Esophagus squamous epithelium (tissue), 4 donors: ENCODE measurements at regions not wholly inside any gene's neighbourhood (a gene's known extent, or its start where the extent isn't known, plus 50 kb on each side); places are given as distances from the start of the nearest gene placed in this dataset.

ENCODE experiments used
- CTCF ChIP-seq, 6 experiments: fragments of 450-650 bp in 4 of 6; fragments of 200-600 bp in 2 of 6; sonication (generic) in 2 of 6; IDR thresholded peaks; one replicate each; pipeline ENCODE4 v1.5.1; 2016 to 2019; ENCODE audit warnings: antibody characterized with exemption in 6 of 6, mild to moderate bottlenecking in 4 of 6, moderate library complexity in 4 of 6
- POLR2A ChIP-seq, 4 donors: fragments of 450-650 bp; IDR thresholded peaks; one replicate each; pipeline ENCODE4 v1.6.1; 2017; ENCODE audit warnings: antibody characterized with exemption in 4 of 4, mild to moderate bottlenecking in 4 of 4, moderate library complexity in 3 of 4

- TF ChIP-seq CTCF (IDR thresholded peaks at IDR 0.05) = no peak
- TF ChIP-seq POLR2A (IDR thresholded peaks at IDR 0.05) = no peak
These were observed 334.1 kb upstream of the RAB6C start for GRCh38 chr2:129645335-129645734.
